SU-DHL-6 (cell line): ENCODE measurements at regions not wholly inside any gene's neighbourhood (a gene's known extent, or its start where the extent isn't known, plus 50 kb on each side); places are given as distances from the start of the nearest gene placed in this dataset.

Experiments
- CTCF ChIP-seq: fragments of 200-600 bp; sonication (generic); IDR thresholded peaks from one replicate; pipeline ENCODE4 v1.5.1; 2017; ENCODE audit warnings: antibody characterized with exemption, mild to moderate bottlenecking, low read length, moderate library complexity; ENCODE audit not compliant: insufficient read depth, poor library complexity, severe bottlenecking
- EZH2phosphoT487 ChIP-seq: fragments of 200-600 bp; sonication (generic), shearing (Covaris generic); conservative IDR thresholded peaks from 2 replicates; pipeline ENCODE4 v1.6.1; 2018; ENCODE audit warnings: mild to moderate bottlenecking, antibody characterized with exemption, low read length, moderate library complexity, mixed read lengths

DNA sequence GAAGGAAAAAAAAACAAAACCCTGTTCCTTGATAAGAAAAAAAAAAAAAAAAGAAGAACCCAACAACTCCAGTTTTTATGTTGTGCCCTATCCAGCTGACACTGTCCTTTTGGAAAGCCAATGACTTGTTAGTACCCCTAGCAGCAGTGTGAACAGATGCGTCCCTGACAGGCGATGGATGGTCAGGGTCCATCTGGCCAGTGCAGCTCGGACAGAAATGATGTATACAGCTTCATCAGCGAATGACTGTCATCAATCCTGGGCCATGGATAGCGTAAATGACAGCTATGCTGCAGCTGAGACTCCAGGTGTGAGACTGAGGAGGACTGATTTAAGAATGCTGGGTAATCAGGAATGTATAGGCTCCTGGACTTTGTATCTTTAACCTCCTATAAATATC lies 318.8 kb upstream of the FIGN start:
- no peak for TF ChIP-seq CTCF
- TF ChIP-seq EZH2phosphoT487, result no peak
